Ovary (tissue), 7 donors: ENCODE measurements at regions not wholly inside any gene's neighbourhood (a gene's known extent, or its start where the extent isn't known, plus 50 kb on each side); places are given as distances from the start of the nearest gene placed in this dataset.
"Not testable (repeated sequence)": the region's sequence is repeated elsewhere in the genome, so short reads cannot be mapped to it uniquely, and the experiment has no call there.

Experiments
- DNase-seq, 5 donors: peaks; one replicate each; pipeline ENCODE4 v3.0.0-alpha.2; 2019 to 2020
- H3K27ac ChIP-seq, 2 donors: fragments of 200-600 bp; one replicate each; pipeline versions ENCODE4 v1.5.1 to v1.8.0; 2019 to 2022
- H3K27me3 ChIP-seq: fragments of 200-600 bp; one replicate; pipeline ENCODE4 v1.8.0; 2022
- H3K36me3 ChIP-seq: fragments of 200-600 bp; sonication (generic); one replicate; pipeline ENCODE4 v1.5.1; 2019
- H3K4me1 ChIP-seq: one replicate; pipeline ENCODE4 v1.8.1; 2013; ENCODE audit warnings: mild to moderate bottlenecking, moderate library complexity; ENCODE audit not compliant: insufficient read depth
- H3K4me3 ChIP-seq: fragments of 200-600 bp; sonication (generic); one replicate; pipeline ENCODE4 v1.5.1; 2017
- H3K9me3 ChIP-seq, 2 donors: fragments of 200-600 bp in 1 of 2; sonication (generic) in 1 of 2; one replicate each; pipeline versions ENCODE4 v1.5.1 to v1.8.1; 2013 to 2019; ENCODE audit warnings: mild to moderate bottlenecking in 1 of 2, moderate library complexity in 1 of 2
- EP300 ChIP-seq: sonication (generic); formaldehyde crosslinking; IDR thresholded peaks from one replicate; pipeline ENCODE4 v1.6.1; 2017; ENCODE audit warnings: antibody characterized with exemption
- POLR2A ChIP-seq: fragments of 450-650 bp; IDR thresholded peaks from one replicate; pipeline ENCODE4 v1.6.1; 2017; ENCODE audit warnings: antibody characterized with exemption, mild to moderate bottlenecking, moderate library complexity
- WGBS, 3 donors: extraction: QIAGEN DNeasy Blood & Tissue Kit in 1 of 3; methylation state at CpG; one replicate each; pipeline versions ENCODE4 v1.1.5 to v1.1.7; 2013 to 2017; 5-methylcytosine and 5-hydroxymethylcytosine counted together
- intact Hi-C, 4 donors: fragments of 100-400 bp; cut with DNase I; formaldehyde crosslinking; loops; one replicate each; pipeline versions ENCODE4 v1.11.0 to v1.15.1; 2022 to 2023
- TF ChIP-seq, protein P1 (sequence below), 3 donors: fragments of 450-650 bp in 2 of 3; fragments of 200-600 bp in 1 of 3; IDR thresholded peaks; one replicate each; pipeline versions ENCODE4 v1.5.1 to v1.8.0; 2016 to 2022; ENCODE audit warnings: antibody characterized with exemption in 3 of 3, mild to moderate bottlenecking in 1 of 3
- donor health status: DM: no; HTN: no; CAD: no; lungs with moderate emphysema.
- donor health status: DM: no; HTN: no; CAD: no.
- donor health status: Bipolar disorder and iron deficiency.
- donor health status: DM: no; HTN: no; CAD: no.
- donor health status: DM: yes; HTN: yes; CAD: no.

DNA sequence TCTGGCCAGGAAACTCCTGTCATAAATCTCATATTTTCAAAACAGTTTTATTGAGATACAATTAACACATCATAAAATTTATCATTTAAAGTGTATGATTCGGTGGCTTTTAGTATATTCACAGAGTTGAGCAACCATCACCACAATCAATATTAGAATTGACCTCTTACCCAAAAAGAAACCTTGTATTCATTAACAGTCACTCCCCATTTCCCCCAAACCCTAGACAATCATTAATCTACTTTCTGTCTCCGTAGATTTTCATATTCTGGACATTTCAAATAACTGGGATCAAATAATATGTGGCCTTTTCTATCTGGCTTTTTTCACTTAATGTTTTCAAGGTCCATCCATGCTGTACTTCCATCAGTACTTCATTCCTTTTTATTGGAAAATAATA is 145.7 kb upstream of the RORA start:
- Histone ChIP-seq H3K27me3 (no peaks in the 10 kb centered on the region), H3K36me3 (no peaks in the 10 kb centered on the region), H3K4me3 (no peak overlapping the region), H3K9me3 (no peaks in the 10 kb centered on the region), H3K4me1 (no peaks in the 10 kb centered on the region), H3K27ac (no peak overlapping the region)
- no peak for DNase-seq
- TF ChIP-seq EP300: no peak
- TF ChIP-seq, protein P1, sequence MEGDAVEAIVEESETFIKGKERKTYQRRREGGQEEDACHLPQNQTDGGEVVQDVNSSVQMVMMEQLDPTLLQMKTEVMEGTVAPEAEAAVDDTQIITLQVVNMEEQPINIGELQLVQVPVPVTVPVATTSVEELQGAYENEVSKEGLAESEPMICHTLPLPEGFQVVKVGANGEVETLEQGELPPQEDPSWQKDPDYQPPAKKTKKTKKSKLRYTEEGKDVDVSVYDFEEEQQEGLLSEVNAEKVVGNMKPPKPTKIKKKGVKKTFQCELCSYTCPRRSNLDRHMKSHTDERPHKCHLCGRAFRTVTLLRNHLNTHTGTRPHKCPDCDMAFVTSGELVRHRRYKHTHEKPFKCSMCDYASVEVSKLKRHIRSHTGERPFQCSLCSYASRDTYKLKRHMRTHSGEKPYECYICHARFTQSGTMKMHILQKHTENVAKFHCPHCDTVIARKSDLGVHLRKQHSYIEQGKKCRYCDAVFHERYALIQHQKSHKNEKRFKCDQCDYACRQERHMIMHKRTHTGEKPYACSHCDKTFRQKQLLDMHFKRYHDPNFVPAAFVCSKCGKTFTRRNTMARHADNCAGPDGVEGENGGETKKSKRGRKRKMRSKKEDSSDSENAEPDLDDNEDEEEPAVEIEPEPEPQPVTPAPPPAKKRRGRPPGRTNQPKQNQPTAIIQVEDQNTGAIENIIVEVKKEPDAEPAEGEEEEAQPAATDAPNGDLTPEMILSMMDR (IDR thresholded peaks at IDR 0.05): no peak
- TF ChIP-seq POLR2A: no peak
- WGBS, 3 donors: 86 to 92% (median 91%) methylated on average over 2 of the region's 2 CpGs
- intact Hi-C loops: no loop called here

DNA sequence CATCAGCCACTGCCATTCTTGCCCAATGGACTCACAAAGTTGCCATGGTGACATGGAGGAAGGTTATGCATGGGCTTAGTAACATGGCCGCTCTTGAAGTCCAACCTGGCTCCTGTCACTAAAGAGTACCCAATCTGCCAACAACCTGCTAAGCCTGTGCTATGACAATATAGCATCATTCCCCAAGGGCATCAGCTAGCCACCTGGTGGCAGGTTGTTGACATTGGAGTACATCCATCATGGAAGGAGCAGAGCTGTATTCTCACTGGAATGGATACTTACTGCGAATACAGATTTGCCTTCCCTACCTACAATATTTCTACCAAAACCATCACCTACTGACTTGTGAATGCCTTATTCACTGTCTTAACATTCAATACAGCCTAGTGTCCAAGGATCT is 138.9 kb upstream of the RORA start:
- Histone ChIP-seq H3K36me3 (no peaks in the 10 kb centered on the region), H3K9me3 (no peaks in the 10 kb centered on the region), H3K4me3 (no peak overlapping the region), H3K27ac (no peak overlapping the region), H3K4me1 (no peaks in the 10 kb centered on the region), H3K27me3 (no peaks in the 10 kb centered on the region)
- intact Hi-C loops: no loop called here
- 94 to 100% (median 98%) methylated on average over 2 of the region's 2 CpGs for WGBS, 3 donors
- DNase-seq: no peak
- TF ChIP-seq EP300: no peak

DNA sequence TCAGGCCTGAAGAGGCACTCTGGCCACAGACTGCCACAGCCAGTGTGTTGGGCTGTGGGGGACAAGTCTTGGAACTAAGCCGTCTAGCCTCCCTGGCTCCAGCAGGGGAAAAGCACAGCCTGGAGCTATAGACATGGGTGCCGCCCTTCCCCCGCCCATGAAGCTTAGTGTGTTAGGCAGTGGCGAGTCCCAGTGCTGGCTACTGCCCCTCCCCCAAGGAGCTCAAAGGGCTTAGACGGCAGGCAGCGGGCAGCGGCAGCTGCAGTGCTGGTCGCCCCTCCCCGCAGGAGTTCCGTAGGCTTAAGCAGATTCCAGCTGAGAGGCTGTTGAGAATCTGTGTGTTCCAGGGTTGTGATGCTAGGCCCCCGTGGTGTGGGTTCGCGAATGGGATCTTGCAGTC is 135.8 kb upstream of the RORA start:
- Histone ChIP-seq H3K27ac (no peak overlapping the region), H3K4me3 (no peak overlapping the region), H3K9me3 (no peaks in the 10 kb centered on the region), H3K4me1 (no peaks in the 10 kb centered on the region), H3K36me3 (no peaks in the 10 kb centered on the region), H3K27me3 (no peaks in the 10 kb centered on the region)
- TF ChIP-seq POLR2A (no peak), EP300 (no peak)
- TF ChIP-seq, protein P1 (IDR thresholded peaks at IDR 0.05): no peak
- WGBS, 3 donors: 70 to 88% (median 81%) methylated on average over 10 to 13 of the region's 13 CpGs
- no peak for DNase-seq
- intact Hi-C loops: no loop called here

GRCh38 chr15:61362912-61363311 is 133.8 kb upstream of the RORA start:
- DNase-seq, H3K27ac ChIP-seq, intact Hi-C loops: not testable (repeated sequence)

GRCh38 chr15:61344293-61344692 is 115.2 kb upstream of the RORA start:
- no peak for TF ChIP-seq POLR2A
- TF ChIP-seq, protein P1 (IDR thresholded peaks at IDR 0.05): no peak
- TF ChIP-seq EP300: no peak
- 81 to 84% (median 82%) methylated on average over 2 of the region's 2 CpGs for WGBS, 3 donors
- Histone ChIP-seq H3K36me3 (no peaks in the 10 kb centered on the region), H3K27ac (no peak overlapping the region), H3K4me1 (no peaks in the 10 kb centered on the region), H3K27me3 (no peaks in the 10 kb centered on the region), H3K4me3 (no peak overlapping the region), H3K9me3 (no peaks in the 10 kb centered on the region)
- intact Hi-C loops: no loop called here
- no peak for DNase-seq

More at GRCh38 chr15:61362912-61363311, 133.8 kb upstream of the RORA start:
- not testable (repeated sequence) for H3K4me3 ChIP-seq, H3K4me1 ChIP-seq, H3K9me3 ChIP-seq, H3K36me3 ChIP-seq, H3K27me3 ChIP-seq

GRCh38 chr15:61342390-61342789 is 113.3 kb upstream of the RORA start:
- Histone ChIP-seq H3K27ac (no peak overlapping the region), H3K4me3 (no peak overlapping the region), H3K27me3 (no peaks in the 10 kb centered on the region), H3K9me3 (no peaks in the 10 kb centered on the region), H3K4me1 (no peaks in the 10 kb centered on the region), H3K36me3 (no peaks in the 10 kb centered on the region)
- TF ChIP-seq POLR2A (no peak), EP300 (no peak)
- TF ChIP-seq, protein P1 (IDR thresholded peaks at IDR 0.05): no peak
- WGBS, 3 donors: 81 to 92% (median 85%) methylated on average over 2 of the region's 2 CpGs
- intact Hi-C loops: no loop called here
- no peak for DNase-seq
